ENCODE measurements at regions not wholly inside any gene's neighbourhood (a gene's known extent, or its start where the extent isn't known, plus 50 kb on each side); places are given as distances from the start of the nearest gene placed in this dataset.

- TF ChIP-seq POLR2AphosphoS5 (IDR thresholded peaks at IDR 0.05) (no peak), CTCF (IDR thresholded peaks at IDR 0.05) (no peak)
Measured at GRCh38 chr1:55323760-55324159, 108.6 kb upstream of the USP24 start.
